ENCODE measurements at regions not wholly inside any gene's neighbourhood (a gene's known extent, or its start where the extent isn't known, plus 50 kb on each side); places are given as distances from the start of the nearest gene placed in this dataset.

GRCh38 chr3:180828001-180828720, 84.3 kb upstream of the FXR1 start:
- H3K4me3 ChIP-seq (ENCODE audit: control insufficient read depth, low read depth, low read length): no peak overlapping the region
- no peak for DNase-seq (ENCODE audit: low read depth)
- TF ChIP-seq, protein P1, sequence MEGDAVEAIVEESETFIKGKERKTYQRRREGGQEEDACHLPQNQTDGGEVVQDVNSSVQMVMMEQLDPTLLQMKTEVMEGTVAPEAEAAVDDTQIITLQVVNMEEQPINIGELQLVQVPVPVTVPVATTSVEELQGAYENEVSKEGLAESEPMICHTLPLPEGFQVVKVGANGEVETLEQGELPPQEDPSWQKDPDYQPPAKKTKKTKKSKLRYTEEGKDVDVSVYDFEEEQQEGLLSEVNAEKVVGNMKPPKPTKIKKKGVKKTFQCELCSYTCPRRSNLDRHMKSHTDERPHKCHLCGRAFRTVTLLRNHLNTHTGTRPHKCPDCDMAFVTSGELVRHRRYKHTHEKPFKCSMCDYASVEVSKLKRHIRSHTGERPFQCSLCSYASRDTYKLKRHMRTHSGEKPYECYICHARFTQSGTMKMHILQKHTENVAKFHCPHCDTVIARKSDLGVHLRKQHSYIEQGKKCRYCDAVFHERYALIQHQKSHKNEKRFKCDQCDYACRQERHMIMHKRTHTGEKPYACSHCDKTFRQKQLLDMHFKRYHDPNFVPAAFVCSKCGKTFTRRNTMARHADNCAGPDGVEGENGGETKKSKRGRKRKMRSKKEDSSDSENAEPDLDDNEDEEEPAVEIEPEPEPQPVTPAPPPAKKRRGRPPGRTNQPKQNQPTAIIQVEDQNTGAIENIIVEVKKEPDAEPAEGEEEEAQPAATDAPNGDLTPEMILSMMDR (conservative IDR thresholded peaks at IDR 0.05; ENCODE audit: control insufficient read depth, insufficient read depth, low read depth, low read length): no peak

DNA sequence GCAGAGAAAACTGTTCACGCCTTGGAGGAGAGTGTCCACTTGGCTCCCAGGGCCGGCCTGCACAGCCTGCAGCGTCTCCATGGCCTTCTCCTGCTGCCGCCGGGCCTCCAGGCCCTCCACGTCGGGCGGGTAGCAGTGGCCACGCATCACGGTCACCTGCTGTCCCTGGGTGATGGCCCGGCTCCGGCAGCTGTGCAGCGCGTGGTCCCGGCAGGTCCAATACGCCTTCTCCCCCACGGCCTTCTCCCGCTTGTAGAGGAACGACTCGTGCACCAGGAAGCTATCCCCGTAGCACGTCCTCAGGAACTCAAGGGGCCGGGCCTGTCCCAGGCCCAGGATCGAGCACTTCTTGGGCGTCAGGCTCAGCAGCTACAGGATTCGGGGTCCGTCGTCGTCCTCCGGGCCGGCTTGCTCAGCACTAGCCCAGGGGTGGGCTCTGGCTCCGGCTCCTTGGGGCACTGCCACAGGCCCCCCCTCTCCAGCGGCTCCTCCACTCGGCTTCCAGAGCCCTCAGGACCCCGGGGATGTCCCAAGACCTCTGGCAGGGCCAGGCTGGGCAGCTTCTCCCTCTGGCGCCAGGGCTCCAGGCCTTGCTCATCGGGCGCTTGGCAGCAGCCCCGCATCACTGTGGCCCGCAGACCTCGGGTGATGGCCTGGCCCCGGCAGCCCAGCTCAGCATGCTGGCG, 83.6 kb upstream of the FXR1 start:
- H3K4me3 ChIP-seq (ENCODE audit: control insufficient read depth, low read depth, low read length): no peak overlapping the region
- TF ChIP-seq, protein P1 (conservative IDR thresholded peaks at IDR 0.05; ENCODE audit: control insufficient read depth, insufficient read depth, low read depth, low read length): no peak
- no peak for DNase-seq (ENCODE audit: low read depth)

- no peak for DNase-seq (ENCODE audit: low read depth)
- TF ChIP-seq, protein P1 (conservative IDR thresholded peaks at IDR 0.05; ENCODE audit: control insufficient read depth, insufficient read depth, low read depth, low read length): no peak
- H3K4me3 ChIP-seq (ENCODE audit: control insufficient read depth, low read depth, low read length): no peak overlapping the region
These were observed 82.8 kb upstream of the FXR1 start for GRCh38 chr3:180829409-180830405.

GRCh38 chr3:180835501-180835900, 77.0 kb upstream of the FXR1 start:
- DNase-seq (ENCODE audit: low read depth): no peak
- TF ChIP-seq, protein P1 (conservative IDR thresholded peaks at IDR 0.05; ENCODE audit: control insufficient read depth, insufficient read depth, low read depth, low read length): no peak

DNA sequence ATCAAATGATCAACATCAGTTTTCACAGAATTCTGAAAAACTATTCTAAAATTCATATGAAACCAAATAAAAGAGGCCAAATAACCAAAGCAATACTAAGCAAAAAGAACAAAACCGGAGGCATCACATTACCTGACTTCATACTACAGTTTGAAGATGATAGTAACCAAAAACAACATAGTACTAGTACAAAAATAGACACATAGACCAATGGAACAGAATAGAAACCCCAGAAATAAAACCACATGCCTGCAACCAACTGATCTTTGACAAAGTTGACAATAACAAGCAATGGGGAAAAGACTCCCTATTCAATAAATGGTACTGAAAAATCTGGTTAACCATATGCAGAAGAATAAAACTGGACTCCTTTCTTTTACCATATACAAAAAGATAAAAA, 75.7 kb upstream of the FXR1 start:
- H3K4me3 ChIP-seq (ENCODE audit: control insufficient read depth, low read depth, low read length): no peak overlapping the region
- DNase-seq (ENCODE audit: low read depth): no peak
- TF ChIP-seq, protein P1 (conservative IDR thresholded peaks at IDR 0.05; ENCODE audit: control insufficient read depth, insufficient read depth, low read depth, low read length): no peak

More at GRCh38 chr3:180835501-180835900, 77.0 kb upstream of the FXR1 start:
- H3K4me3 ChIP-seq (ENCODE audit: control insufficient read depth, low read depth, low read length): no peak overlapping the region

GRCh38 chr3:180854887-180855286, 57.6 kb upstream of the FXR1 start:
- no peak for DNase-seq (ENCODE audit: low read depth)
- TF ChIP-seq, protein P1 (conservative IDR thresholded peaks at IDR 0.05; ENCODE audit: control insufficient read depth, insufficient read depth, low read depth, low read length): no peak
- H3K4me3 ChIP-seq (ENCODE audit: control insufficient read depth, low read depth, low read length): no peak overlapping the region

Data from fibroblast of mammary gland (primary cell).